COLO668 (cell line): ENCODE measurements at regions not wholly inside any gene's neighbourhood (a gene's known extent, or its start where the extent isn't known, plus 50 kb on each side); places are given as distances from the start of the nearest gene placed in this dataset.
"Not testable (repeated sequence)": the region's sequence is repeated elsewhere in the genome, so short reads cannot be mapped to it uniquely, and the experiment has no call there.

Experiments used
- DNase-seq: peaks from one replicate; lab custom pipeline; 2025; ENCODE audit not compliant: unreplicated experiment; lab: John Stamatoyannopoulos, UW

DNA sequence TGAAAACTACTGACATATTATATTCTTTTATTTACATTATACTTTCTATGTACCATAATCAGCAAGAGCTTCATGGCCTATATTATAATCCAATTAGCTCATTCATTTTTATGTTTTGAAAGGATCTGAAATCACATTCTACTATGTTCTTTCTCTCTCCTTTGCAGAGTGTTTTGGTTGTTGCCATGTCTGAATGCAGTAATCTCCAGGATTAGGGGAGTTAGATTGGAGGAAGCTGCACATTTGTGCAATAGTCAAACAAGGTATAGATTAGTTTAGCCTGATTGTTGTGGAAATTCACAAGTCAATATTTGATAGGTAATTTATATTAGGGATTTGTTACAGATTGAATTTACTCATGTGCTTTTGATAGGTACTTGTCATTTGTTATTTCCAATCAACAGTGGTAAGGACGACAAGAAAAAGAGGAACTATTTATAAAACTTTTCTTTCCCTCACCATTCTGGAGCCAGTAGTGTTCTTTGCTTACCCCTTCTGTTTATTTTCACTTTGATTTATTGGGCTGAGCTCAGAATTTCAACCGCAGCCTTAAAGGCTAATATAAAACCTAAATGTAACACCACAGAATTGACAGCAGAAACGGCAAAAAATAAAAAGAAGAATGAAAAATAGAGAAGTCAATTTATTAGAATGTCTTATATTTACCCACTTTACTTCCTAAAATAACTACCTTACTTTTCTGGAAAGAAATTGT is 597.0 kb downstream of the CHSY3 start:
- no peak for DNase-seq

DNA sequence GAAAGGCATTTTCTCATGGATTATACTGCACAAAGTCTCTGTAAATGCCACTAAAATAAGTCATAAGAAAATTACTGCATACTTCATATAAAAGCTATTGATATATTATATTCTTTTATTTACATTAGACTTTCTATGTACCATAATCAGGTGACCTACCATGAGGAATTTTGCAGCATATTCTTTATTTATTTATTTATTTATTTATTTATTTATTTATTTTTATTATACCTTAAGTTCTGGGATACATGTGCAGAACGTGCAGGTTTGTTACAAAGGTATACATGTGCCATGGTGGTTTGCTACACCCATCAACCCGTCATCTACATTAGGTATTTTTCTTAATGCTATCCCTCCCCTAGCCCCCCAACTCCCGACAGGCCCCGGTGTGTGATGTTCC is 596.2 kb downstream of the CHSY3 start:
- not testable (repeated sequence) for DNase-seq

DNA sequence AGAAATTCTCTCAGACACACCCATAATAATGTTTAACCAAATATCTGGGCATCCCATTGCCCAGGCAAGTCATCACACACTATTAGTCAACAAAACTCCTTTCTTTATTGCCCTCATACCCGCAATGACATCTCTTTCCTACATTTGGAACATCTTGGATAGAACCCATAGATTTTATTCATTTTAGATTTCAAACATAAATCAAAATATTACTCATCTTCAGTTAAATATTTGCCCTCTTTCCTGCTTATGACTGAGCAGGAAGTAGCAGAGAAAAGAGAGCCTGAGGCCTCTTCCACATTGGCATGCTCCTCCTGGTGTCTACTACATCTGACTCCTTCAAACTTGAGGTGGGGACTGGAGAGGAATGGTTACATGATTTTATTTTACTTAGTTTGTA is 592.0 kb downstream of the CHSY3 start:
- DNase-seq: no peak

DNA sequence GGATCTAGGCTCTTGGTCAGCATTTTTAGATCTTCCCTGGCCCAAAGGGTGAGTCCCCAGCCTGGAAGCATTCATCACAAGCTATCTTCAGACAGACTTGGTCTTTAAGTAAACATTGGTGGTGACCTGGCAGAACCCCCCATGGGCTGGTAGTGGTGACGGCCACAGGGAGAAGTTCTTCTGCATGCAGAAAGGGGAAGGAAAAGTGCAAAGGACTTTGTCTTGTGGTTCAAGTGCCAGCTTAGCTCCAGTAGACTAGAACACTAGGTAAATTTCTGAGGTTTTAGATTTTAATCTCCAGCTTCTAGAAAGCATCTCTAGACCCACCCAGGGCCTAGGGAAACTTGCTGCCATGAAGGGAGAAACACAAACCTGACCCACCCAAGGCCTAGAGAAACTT is 584.0 kb downstream of the CHSY3 start:
- DNase-seq: no peak

DNA sequence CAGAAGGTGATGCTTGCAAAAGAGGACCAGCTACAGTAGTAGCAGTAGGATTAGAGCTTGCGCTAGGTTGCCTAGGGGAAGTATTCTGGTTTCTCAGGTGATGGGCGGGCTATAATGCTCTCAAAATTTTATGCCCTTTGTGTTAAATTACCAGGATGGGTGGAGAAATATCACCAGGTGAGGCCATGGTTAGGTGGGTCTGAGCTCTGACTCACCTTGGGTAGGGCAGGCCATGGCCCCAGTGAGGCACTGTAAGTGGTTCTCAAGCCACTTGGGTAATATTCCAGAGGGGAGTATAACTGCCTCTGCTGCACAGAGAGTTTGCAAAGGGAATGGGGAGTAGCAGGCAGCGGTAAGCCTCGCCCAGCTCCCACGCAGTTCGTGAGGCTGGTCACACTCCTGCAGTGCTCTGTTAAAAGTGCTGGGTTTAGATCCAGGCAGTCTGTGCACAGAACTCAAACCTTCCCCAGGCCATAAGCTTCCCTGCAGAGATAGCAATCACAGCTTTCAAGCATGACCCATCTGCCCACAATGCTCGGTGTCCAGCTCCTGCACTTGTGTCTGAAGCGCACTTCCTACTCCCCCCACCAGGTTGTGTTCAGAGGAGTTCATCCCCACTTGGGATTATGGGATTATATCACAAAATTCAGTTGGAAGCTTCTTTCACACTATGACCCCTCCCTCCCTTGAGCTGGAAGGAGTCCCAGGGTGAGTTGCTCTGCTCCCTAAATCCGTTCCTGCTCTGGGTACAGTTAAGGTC is 575.0 kb downstream of the CHSY3 start:
- DNase-seq: no peak

DNA sequence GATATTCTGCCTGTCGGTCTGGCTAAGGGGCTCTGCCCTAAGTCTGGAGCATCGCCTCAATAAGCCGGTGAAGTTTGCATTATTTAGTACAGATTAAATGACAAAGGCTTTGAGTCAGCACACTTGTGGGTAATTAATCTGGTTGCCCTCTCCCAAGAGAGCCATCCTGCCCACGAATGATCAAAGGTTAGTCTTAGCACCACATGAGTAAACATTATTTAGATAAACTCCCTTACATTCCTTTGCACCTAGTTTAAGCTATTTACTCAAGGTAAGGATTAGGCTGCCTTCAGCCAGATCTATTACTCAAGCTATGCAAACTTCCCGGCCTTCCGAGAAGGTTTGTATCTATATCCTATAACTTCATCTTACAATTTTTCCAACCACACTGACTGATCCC is 572.1 kb downstream of the CHSY3 start:
- no peak for DNase-seq

DNA sequence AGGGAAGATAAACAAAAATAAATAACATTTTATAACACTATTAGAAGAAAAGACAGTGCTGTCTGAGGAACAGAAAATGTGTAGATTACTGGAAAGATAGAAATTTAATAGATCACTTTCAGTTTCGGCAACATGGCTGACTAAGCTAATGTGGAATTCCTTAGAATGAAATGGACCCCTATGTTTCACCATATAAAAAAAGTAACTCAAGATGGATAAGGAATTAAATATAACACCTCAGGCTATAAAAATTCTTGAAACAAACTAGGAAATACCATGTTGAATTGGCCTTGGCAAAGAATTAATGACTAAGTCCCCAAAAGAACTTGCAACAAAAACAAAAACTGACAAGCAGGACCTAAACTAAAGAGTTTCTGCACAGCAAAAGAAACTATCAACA is 558.3 kb downstream of the CHSY3 start:
- no peak for DNase-seq

DNA sequence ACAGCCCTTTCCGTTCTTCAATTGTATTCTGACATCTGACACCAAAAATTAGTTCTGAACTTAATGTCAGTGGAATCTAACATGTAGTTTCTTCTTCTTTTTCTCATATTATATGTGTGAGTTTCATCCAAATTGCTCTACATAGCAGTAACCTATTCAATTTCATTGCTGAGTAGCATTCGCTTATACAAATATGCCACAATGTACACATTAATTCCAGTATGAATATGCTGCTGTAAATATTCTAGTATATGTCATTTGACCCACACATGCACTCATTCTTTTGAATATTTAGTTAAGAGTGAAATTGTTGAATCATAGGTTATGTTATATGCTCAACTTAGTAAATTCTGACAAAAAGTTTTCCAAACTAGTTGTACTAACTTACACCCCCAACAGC is 550.9 kb downstream of the CHSY3 start:
- DNase-seq: no peak

DNA sequence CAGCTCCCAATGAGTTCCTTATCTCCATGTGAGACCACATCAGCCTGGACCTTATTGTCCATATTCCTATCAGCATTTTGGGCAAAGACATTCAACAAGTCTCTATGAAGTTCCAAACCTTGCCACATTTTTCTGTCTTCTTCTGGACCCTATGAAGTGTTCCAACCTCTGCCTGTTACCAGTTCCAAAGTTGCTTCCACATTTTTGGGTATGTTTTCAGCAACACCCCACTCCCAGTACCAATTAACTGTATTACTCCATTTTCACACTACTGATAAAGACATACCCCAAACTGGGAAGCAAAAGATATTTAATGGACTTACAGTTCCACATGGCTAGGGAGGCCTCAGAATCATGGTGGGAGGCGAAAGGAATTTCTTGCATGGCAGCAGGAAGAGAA is 548.5 kb downstream of the CHSY3 start:
- no peak for DNase-seq

DNA sequence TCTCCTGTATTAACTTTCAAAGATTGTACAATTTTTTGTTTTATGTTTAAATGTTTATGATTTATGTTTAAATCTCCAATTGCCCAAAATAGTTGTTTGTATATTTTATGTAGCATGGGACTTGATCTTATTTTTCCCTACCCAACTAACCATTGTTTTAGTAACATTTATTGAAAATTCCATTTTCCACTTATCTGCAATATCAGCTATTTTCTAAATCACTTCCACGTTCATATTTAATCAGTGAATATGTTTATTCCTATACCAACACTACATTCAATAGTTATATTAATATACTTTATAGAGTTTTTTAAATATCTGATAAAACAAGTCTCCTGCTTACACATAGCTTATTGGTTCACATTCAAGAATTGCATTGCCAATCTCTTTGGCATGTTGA is 532.2 kb downstream of the CHSY3 start:
- DNase-seq: no peak

DNA sequence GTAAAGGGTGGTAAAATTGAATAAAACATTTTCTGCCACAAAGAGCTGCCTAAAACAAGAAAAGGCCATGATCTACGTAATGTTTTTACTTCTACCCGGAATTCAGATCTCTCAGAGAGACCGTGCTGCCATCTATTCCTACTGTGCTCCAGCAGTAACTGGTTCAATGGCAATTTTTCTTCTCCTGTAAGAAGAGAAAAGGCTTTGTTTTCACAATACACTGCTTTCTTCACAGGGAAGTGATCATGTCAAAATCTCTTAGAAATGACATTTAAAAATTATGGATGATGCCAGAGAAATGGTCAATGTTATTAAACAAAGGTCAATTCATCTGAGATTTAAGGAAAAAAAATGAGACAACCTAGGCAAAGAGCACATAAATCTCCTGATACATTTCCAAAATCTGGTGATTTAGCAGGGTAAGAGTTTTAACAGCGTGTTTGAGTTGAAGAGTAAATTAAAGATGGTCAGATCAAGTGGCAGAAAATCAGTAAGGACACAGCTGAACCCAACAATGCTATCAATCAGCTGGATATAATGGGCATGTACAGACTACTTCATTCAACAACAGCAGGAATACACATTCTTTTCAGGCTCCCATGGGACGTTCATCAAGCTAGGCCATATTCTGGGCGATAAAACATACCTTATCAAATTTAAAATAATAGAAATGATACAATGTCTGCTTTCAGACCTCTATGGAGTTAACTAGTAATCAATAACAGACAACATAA is 523.1 kb downstream of the CHSY3 start:
- DNase-seq: no peak

DNA sequence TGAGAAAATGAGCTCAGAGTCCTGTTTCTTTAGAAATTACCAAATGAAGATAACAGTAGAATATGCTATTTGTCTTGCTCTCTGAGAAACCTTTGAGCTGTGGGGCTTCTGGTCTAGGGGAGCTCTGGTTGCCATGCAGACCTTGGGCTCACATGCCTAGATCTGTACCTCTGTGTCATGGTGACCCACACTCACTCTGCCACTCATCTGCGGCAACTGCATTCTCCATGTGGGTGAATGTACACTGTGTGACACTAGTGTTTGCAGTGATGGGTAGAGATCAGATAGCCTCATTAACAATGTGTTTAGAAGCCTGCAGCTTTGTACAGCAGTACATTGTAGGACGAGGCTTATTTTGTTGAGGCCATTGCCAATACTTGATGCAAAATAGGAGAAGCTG is 521.2 kb downstream of the CHSY3 start:
- DNase-seq: no peak

DNA sequence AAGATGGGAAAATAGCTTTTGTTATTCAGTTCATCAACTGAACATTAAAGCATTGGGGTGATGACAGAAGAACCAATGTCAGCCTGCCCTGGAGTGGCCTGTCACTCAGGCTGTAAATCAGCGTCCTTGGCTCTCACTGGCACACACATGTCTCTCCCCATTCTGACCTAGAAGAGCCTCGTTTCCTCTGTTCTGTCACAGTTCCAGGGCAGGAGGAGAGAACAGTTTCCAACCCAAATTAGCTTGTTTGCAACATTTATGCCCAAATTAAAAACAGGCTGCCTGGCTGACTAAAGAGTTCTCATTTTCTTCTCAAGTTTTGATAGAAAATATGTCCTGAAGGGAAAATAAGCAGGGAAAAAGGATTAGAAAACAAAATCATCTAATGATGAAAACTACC is 520.1 kb downstream of the CHSY3 start:
- no peak for DNase-seq

DNA sequence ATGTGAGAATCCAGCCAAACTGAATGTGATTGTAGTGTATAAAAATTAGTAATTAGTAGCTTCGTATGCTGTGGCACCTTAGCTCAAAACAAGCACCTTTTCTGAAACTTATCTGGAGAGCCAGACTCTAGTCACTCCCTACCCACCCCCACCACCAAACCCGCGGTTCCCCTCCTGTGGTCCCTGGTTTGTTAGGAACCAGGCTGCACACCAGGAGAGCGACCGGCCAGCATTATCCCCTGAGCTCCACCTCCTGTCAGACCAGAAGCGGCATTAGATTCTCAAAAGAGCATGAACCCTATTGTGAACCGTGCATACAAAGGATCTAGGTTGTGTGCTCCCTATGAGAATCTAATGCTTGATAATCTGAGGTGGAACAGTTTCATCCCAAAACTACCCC is 498.6 kb downstream of the CHSY3 start:
- DNase-seq: no peak

DNA sequence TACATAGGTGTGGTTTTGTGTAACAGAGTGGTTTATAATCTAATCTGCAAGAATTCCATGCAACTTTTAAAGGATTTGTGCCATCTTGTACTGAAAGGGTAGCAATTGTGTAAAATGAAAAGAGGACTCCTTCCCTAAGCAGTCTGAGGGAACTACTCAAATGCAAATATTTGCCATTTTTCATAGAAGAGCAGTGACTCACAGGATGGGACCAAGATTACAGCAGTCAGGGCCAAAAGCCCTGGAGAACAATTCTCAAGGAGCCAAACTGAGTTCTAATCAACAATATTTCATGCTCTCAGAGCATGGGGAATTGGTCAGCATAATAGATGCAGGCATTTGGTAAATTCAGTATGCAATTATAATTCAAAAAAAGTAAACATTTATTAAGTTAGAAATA is 495.8 kb downstream of the CHSY3 start:
- DNase-seq: no peak

DNA sequence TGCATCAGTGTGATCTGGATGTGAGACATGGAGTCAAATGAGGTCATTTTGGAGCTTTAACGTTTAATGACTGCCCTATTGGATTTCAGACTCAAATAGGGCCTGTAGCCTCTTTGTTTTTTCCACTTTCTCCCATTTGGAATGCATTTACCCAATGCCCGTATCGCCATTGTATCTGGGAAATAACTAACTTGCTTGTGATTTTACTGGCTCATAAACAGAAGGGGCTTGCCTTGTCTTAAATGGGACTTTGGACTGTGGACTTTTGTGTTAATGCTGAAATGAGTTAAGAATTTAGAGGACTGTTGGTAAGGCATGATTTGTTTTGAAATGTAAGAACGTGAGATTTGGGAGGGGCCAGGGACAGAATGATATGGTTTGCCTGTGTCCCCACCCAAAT is 494.6 kb downstream of the CHSY3 start:
- DNase-seq: no peak

DNA sequence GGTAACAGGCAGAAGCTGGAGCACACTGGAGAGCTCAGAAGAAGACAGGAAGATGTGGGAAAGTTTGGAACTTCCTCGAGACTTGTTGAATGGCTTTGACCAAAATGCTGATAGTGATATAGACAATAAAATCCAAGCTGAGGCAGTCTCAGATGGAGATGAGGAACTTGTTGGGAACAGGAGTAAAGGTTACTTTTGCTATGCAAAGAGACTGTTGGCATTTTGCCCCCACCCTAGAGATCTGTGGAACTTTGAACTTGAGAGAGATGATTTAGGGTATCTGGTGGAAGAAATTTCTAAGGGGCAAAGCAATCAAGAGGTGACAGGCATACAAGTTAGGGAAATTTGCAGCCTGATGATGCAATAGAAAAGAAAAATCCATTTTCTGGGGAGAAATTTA is 493.5 kb downstream of the CHSY3 start:
- not testable (repeated sequence) for DNase-seq

DNA sequence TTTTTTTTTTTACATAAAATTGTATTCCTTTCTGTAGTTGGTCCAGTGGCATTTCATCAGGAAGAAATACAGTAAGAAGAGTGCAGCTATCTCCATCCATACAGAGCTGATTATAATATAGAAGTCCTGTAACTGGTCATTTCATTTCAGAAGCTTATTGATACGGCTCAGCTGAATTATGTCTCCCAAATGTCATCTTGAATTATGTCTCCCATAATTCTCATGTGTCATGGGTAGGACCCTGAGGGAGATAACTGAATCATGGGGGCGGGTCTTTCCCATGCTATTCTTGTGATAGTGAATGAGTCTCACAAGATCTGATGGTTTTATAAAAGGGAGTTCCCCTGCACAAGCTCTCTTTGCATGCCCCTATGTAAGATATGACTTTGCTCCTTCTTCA is 492.9 kb downstream of the CHSY3 start:
- no peak for DNase-seq

DNA sequence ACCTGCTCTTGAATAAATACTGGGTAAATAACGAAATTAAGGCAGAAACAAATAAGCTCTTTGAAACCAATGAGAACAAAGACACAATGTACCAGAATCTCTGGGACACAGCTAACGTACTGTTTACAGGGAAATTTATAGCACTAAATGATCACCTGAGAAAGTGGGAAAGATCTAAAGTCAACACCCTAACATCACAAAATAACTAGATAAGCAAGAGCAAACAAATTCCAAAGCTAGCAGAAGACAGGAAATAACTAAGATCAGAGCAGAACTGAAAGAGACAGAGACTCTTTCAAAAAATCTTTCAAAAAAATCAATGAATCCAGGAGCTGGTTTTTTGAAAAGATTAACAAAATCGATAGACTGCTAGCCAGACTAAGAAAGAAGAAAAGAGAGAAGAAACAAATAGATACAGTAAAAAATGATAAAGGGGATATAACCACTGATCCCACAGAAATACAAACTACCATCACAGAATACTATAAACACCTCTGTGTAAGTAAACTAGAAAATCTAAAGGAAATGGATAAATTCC is 487.5 kb downstream of the CHSY3 start:
- not testable (repeated sequence) for DNase-seq

DNA sequence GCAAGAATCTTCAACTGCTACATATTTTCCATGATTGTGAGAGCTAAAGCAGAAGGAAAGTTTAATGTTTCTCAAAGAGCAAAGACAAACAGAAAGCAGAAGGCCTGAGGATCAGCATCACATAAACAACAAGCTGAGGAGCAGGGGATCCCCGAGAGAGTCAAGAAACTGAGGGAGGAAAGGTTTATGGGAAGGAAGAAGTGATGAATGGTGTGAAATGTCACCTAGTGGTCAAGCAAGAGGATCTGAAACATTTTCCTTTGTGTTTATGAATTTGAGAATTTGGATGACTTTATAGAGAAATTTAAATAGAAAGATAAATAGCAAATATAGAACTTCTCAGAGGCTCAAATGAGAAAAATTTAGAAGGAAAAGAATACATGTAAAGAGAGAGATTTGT is 481.9 kb downstream of the CHSY3 start:
- no peak for DNase-seq

DNA sequence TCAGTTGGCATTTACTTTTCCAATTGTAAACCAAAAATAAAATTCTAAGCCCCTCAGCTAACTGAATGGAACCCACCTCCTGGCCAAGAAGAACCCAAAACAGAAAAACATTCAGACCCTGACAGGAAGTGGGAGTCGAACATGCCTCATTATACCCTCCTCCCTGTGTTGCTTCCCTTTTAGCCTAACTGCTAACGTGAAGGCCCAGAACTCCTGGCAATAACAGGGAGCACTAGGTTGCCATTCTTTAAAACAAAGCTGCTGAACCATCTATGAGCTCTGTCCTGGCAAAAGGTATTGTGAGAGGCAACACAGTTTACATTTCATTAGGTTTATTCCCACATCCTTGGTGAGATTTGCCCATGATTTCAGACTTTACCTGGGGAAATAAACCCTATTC is 481.4 kb downstream of the CHSY3 start:
- DNase-seq: no peak

DNA sequence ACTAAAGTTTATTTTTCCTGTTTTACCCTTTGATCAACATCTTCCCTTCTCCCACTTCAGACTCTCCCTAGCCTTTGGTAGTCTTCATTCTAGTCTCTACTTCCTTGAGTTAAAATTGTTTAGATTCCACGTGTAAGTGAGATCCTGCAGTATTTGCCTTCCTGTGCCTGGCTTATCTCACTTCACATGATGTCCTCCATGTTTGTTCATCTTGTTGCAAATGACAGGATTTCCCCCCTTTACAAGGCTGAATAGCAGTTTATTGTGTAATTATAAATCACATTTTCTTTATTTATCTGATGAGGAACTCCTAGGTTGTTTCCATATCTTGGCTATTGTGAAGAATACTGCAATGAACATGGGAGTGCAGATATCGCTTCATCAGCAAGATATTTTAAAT is 461.7 kb downstream of the CHSY3 start:
- no peak for DNase-seq
